Glomerular visceral epithelial cell (primary cell): ENCODE measurements at regions not wholly inside any gene's neighbourhood (a gene's known extent, or its start where the extent isn't known, plus 50 kb on each side); places are given as distances from the start of the nearest gene placed in this dataset.
"Not testable (repeated sequence)": the region's sequence is repeated elsewhere in the genome, so short reads cannot be mapped to it uniquely, and the experiment has no call there.

Experiments
- DNase-seq: peaks from one replicate; pipeline ENCODE4 v3.0.0-alpha.2; 2016; ENCODE audit errors: extremely low spot score

DNA sequence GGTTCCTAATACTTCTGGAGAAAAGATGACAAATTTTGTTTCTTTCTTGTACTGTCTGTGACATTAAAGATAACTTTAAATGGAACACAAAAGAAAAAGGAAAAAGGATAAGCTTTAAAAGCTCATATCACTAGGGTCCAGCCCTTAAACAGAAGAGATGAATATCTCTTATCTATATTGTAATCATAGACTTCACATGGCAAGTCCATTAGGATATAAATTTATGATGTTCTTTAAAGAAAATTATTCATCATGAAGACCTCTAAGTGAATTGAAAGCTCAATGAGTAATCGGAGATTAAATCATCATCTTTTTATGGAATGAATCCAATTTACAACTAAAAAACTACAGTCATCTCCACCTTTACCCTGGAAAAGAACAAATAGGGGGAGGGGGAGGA is 111.6 kb upstream of the SATB2 start:
- DNase-seq = no peak

- no peak for DNase-seq
Observed at GRCh38 chr2:199558156-199558555, 100.4 kb upstream of the SATB2 start.

- DNase-seq = no peak
Observed at GRCh38 chr2:199556527-199557285, 99.0 kb upstream of the SATB2 start.

GRCh38 chr2:199554026-199554425 is 96.3 kb upstream of the SATB2 start:
- DNase-seq = no peak

DNA sequence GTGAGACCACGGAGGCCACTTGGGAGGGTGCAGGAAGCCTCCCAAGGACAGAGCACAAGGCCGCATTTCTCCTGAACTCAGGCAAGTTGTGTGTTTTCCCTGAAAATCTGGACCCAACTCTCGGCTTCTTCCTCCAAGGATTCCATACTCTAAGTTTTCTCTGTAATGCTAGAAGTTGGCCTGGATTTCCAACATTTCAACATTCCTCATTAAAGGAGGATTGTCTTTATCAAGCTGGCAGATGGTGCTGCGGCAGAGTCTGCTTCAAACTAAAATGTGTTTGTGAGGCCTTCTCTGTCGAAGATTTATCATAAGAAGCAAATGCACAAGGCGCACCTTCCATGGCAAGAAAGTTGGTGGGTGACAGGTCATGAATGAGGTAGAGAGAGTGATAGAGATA is 94.4 kb upstream of the SATB2 start:
- DNase-seq = no peak

DNA sequence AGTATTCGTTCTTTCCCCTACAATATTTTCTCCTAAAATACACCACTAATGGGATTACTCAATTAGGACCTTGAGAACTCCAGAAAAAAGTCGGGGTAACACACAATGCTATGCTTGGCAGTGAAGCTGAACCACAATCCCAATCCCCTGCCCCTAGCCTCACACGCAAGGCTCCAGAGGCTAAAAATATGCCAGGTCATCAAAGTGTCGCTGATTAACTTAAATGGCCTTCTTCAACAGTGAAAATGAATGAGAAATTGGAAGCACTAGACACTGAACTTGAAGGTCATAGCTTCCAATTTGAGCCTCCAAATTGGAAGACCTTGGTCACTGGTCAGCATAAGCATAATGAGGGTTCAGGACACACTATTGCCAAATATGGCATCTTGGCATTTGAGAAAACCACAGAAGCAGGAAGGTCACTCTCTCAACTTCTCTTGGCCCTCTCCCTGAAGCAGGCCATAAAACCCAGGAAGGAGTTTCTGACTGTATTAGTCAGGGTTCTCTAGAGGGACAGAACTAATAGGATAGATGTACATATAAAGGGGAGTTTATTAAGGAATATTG is 86.0 kb upstream of the SATB2 start:
- DNase-seq = no peak

GRCh38 chr2:199535445-199536177 is 77.9 kb upstream of the SATB2 start:
- no peak for DNase-seq

- not testable (repeated sequence) for DNase-seq
Observed at GRCh38 chr2:199533873-199534272, 76.1 kb upstream of the SATB2 start.

GRCh38 chr2:199527071-199527470 is 69.3 kb upstream of the SATB2 start:
- no peak for DNase-seq

GRCh38 chr2:199524689-199525574 is 67.2 kb upstream of the SATB2 start:
- no peak for DNase-seq

GRCh38 chr2:199509403-199509802 is 51.7 kb upstream of the SATB2 start:
- no peak for DNase-seq
